ENCODE measurements at regions not wholly inside any gene's neighbourhood (a gene's known extent, or its start where the extent isn't known, plus 50 kb on each side); places are given as distances from the start of the nearest gene placed in this dataset.

GRCh38 chr13:76630629-76631230 is 255.5 kb downstream of the KCTD12 start:
- Mint-ChIP-seq H3K27ac (no peak overlapping the region), H3K4me1 (no peaks in the 10 kb centered on the region), H3K27me3 (ENCODE audit: low read depth) (no peaks in the 10 kb centered on the region), H3K36me3 (ENCODE audit: insufficient read depth in 1 of 3, low read depth in 3 of 3) (peaks cover 0 to 10% (median 0%) of the 10 kb centered on the region in 3 experiments; a peak in 5 of 7 replicates), H3K9me3 (peaks cover 8 to 14% of the 10 kb centered on the region in 2 experiments; a peak in 4 of 5 replicates), H3K4me3 (no peak overlapping the region)
- Histone ChIP-seq H4K20me1 (ENCODE audit: control insufficient read depth, insufficient read depth, insufficient read length) (no peaks in the 10 kb centered on the region), H2BK15ac (ENCODE audit: low read depth, low read length) (no peak overlapping the region), H3K79me1 (ENCODE audit: insufficient read depth, low read depth, low read length, poor library complexity, severe bottlenecking) (no peaks in the 10 kb centered on the region), H3K56ac (ENCODE audit: insufficient read length, low read depth, low read length) (no peak overlapping the region), H3K4ac (ENCODE audit: low read depth, low read length) (no peak overlapping the region), H4K8ac (replicated peaks; ENCODE audit: insufficient read length, low read depth, low read length) (no peak overlapping the region), H4K91ac (ENCODE audit: insufficient read length, low read depth, low read length) (no peak overlapping the region), H3T11ph (ENCODE audit: low read length) (no peak overlapping the region), H3K14ac (ENCODE audit: insufficient read depth, low read length) (no peak overlapping the region), H2AK5ac (ENCODE audit: insufficient read length, low read length) (no peak overlapping the region), H3K79me2 (ENCODE audit: insufficient read depth, low read length) (no peaks in the 10 kb centered on the region), H3K23ac (ENCODE audit: insufficient read length, low read depth, low read length) (no peak overlapping the region), H2BK120ac (ENCODE audit: low read depth, low read length, poor library complexity, severe bottlenecking) (no peak overlapping the region), H3K27me3 (ENCODE audit: insufficient read depth, low read length) (no peaks in the 10 kb centered on the region), H4K5ac (ENCODE audit: insufficient read length, low read depth, low read length) (no peak overlapping the region), H2BK5ac (ENCODE audit: insufficient read length, low read length) (no peak overlapping the region), H3K18ac (ENCODE audit: insufficient read length, low read depth, low read length) (no peak overlapping the region), H2BK20ac (ENCODE audit: low read depth, low read length, poor library complexity, severe bottlenecking) (no peak overlapping the region), H3K23me2 (ENCODE audit: insufficient read length, low read depth, low read length, poor library complexity, severe bottlenecking) (no peaks in the 10 kb centered on the region), H3K9me3 (ENCODE audit: control insufficient read depth, low read depth, low read length) (no peaks in the 10 kb centered on the region), H3K9ac (ENCODE audit: extremely low read depth, insufficient read length, low read length) (no peak overlapping the region), H3K4me1 (ENCODE audit: insufficient read depth, low read length) (no peaks in the 10 kb centered on the region), H3K27ac (ENCODE audit: insufficient read length, low read depth, low read length) (no peak overlapping the region), H2BK12ac (ENCODE audit: insufficient read length, low read depth, low read length) (no peak overlapping the region), H2AFZ (ENCODE audit: low read length) (no peak overlapping the region), H3K4me2 (ENCODE audit: insufficient read depth, insufficient read length, low read length) (no peak overlapping the region)
- DNase-seq, result no peak
- TF ChIP-seq CTCF (conservative IDR thresholded peaks at IDR 0.05), result no peak
- no CpG with 5 or more reads among the region's 5 CpGs for WGBS (ENCODE audit: extremely low coverage, insufficient read length, low lambda C conversion rate)
